ENCODE measurements at regions not wholly inside any gene's neighbourhood (a gene's known extent, or its start where the extent isn't known, plus 50 kb on each side); places are given as distances from the start of the nearest gene placed in this dataset.

- no peak for DNase-seq
Observed at GRCh38 chr12:4859478-4860210, 50.1 kb upstream of the KCNA1 start.

Data from CD4-positive, alpha-beta T cell treated with Interleukin-4 for 4 hours (primary cell).